Activated CD8-positive, alpha-beta memory T cell treated with anti-CD3 and anti-CD28 coated beads for 36 hours (primary cell): ENCODE measurements at regions not wholly inside any gene's neighbourhood (a gene's known extent, or its start where the extent isn't known, plus 50 kb on each side); places are given as distances from the start of the nearest gene placed in this dataset.
"Not testable (repeated sequence)": the region's sequence is repeated elsewhere in the genome, so short reads cannot be mapped to it uniquely, and the experiment has no call there.

ENCODE experiments used
- CTCF ChIA-PET: fragments of 350-600 bp; sonication (Branson Sonifier 250); formaldehyde crosslinking; loops from one replicate; lab custom pipeline; 2021; ENCODE audit warnings: antibody characterized with exemption; lab: Charles Lee
- POLR2A ChIA-PET: fragments of 350-600 bp; sonication (Branson Sonifier 250); formaldehyde crosslinking; loops from one replicate; lab custom pipeline; 2021; ENCODE audit warnings: antibody characterized with exemption; lab: Charles Lee

DNA sequence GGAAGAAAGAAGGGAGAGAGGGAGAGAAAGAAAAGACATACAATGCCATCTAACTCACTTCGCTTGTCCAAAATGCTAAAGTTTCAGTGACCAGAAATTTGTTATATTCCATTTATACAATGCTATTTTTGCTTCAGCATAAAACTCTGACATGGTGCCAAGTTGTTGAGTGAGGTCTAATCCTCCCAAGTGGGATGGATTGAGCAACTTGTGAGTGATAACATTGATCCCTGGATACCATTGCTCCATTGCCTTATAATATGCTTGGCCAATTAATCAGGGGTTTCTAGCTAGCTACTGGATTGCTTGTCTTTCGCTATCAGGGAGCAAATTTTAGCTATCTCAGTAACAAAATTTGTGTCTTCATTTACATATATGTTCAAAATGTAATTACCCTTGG lies 615.6 kb upstream of the DPPA4 start:
- CTCF ChIA-PET = no interaction called here
- POLR2A ChIA-PET = no interaction called here

DNA sequence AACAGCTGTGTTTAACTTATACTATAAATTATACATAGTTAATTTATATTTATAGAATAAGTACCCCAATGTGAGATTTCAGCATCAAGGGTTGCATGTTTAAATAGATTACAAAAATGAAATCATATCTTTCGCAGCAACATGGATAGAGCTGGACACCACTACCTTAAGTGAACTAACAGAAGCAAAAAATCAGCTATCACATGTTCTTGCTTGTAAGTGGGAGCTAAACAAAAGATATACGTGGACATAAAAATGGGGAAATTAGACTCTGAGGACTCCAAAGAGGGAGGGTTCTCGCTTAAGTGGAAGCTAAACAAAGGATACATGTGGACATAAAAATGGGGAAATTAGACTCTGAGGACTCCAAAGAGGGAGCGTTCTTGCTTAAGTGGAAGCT lies 626.5 kb upstream of the DPPA4 start:
- ChIA-PET CTCF (interaction anchor here (0.6 kb wide), 2 partner anchors 68 to 298 kb away, joined by 3 read pairs; no protein-coding TSS in a partner anchor), POLR2A (no interaction called here)

DNA sequence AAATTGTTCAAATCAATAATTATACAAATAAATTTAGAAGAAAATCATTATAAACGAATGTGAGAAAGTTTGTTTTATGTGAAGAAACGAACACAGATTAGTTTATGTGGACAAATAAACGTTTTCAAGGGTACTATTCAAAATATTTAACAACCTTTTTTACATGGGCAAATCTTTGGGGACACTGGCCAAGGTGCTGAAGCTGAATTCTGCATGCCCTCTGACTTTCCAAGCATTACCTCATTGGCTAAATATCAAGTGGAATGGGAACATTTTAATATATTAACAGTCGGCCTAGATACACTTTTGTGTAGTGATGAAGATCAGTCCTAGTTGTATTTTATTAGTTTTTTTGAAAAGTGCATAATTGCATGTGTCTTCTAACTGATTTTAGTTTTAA lies 636.4 kb upstream of the DPPA4 start:
- CTCF ChIA-PET = no interaction called here
- POLR2A ChIA-PET = no interaction called here

DNA sequence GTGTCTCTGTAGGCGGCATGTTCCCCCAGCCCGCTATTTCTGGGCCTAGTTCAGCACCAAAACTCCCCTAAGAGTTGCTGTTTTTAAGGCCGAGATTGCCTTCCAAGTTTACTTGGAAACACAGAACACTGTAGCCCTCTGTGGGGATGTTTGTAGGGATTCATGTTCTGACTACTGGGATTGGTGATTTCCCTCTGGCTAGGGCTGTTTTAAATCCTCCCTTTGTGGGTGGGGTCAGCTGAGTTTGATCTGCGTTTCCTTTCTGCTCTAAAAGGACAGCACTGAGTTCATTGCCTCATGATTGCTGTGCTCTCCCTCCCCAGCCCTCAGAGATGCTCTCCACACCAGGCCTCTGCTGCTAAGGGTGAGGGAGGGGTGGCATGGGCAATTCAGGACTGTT lies 640.6 kb upstream of the DPPA4 start:
- POLR2A ChIA-PET = no interaction called here
- CTCF ChIA-PET = no interaction called here

GRCh38 chr3:109982201-109982600 lies 644.9 kb upstream of the DPPA4 start:
- ChIA-PET CTCF (interaction anchor here (0.7 kb wide), 1 partner anchor 326 kb away, joined by 3 read pairs; no protein-coding TSS in a partner anchor), POLR2A (no interaction called here)

- CTCF ChIA-PET = no interaction called here
- POLR2A ChIA-PET = no interaction called here
These were observed 647.6 kb upstream of the DPPA4 start for GRCh38 chr3:109984976-109985375.

GRCh38 chr3:109985943-109986555 lies 648.7 kb upstream of the DPPA4 start:
- ChIA-PET POLR2A (no interaction called here), CTCF (no interaction called here)

DNA sequence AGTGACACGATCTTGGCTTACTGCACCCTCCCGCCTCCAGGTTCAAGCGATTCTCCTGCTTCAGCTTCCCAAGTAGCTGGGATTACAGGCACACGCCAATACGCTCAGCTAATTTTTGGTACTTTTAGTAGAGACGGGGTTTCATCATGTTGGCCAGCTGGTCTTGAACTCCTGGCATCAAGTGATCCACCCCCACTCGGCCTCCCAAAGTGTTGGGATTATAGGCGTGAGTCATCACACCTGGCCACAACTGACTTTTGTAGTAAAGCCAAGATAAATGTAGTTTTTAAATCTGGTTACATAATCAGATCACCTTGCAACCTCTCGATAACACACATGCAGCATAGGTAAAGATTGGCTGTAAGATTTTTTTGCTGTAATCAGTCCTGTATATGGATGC lies 657.5 kb upstream of the DPPA4 start:
- POLR2A ChIA-PET = no interaction called here
- CTCF ChIA-PET = no interaction called here

GRCh38 chr3:109995377-109995776 lies 658.0 kb upstream of the DPPA4 start:
- POLR2A ChIA-PET = no interaction called here
- CTCF ChIA-PET = no interaction called here

GRCh38 chr3:110001905-110002304 lies 664.6 kb upstream of the DPPA4 start:
- CTCF ChIA-PET, POLR2A ChIA-PET: not testable (repeated sequence)

- CTCF ChIA-PET = no interaction called here
- POLR2A ChIA-PET = no interaction called here
These were observed 669.6 kb upstream of the DPPA4 start for GRCh38 chr3:110006913-110007312.

- ChIA-PET POLR2A (no interaction called here), CTCF (no interaction called here)
These were observed 678.1 kb upstream of the DPPA4 start for GRCh38 chr3:110015231-110015963.

DNA sequence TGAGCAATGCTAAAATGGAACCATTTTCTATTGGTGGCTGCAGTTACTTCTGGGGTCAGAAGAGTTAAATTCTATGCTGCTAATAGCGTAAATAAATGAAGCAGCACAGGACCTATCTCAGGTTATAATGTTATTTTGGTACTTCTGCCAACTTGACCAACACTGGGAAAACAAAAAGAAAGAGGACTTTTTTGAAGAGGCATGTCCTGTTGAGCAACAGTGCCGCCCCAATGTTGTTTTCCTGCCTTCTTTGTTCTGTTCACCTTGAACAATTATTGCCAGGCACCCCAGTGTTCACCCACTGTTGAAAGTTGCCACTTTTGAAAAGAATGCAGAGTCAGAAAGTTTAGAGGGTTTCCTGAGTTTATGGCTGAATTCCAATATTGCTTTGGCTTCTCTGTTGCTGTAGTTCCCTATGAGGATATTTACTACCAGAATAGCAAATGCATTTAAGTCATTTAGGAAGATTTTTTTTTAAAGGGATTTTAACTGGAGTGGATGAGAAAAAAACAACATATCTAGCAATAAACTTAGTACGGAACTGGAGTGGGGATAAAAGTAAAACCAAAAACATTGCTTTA lies 679.0 kb upstream of the DPPA4 start:
- ChIA-PET CTCF (no interaction called here), POLR2A (no interaction called here)

- POLR2A ChIA-PET = no interaction called here
- CTCF ChIA-PET = no interaction called here
These were observed 680.0 kb upstream of the DPPA4 start for GRCh38 chr3:110017304-110017703.

- CTCF ChIA-PET = no interaction called here
- POLR2A ChIA-PET = no interaction called here
These were observed 684.3 kb upstream of the DPPA4 start for GRCh38 chr3:110021659-110022058.

DNA sequence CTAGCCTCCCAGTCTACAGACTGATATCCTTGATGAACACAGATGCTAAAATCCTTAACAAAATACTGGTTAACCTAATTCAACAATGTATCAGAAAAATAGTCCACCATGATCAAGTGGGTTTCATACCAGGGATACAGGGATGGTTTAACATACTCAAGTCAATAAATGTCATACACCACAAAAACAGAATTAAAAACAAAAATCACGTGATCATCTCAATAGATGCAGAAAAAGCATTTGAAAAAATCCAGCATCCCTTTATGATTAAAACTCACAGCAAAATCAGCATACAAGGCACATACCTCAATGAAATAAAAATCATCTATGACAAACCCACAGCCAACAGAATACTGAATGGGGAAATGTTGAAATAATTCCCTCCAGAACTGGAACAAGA lies 685.7 kb upstream of the DPPA4 start:
- POLR2A ChIA-PET, CTCF ChIA-PET: not testable (repeated sequence)

DNA sequence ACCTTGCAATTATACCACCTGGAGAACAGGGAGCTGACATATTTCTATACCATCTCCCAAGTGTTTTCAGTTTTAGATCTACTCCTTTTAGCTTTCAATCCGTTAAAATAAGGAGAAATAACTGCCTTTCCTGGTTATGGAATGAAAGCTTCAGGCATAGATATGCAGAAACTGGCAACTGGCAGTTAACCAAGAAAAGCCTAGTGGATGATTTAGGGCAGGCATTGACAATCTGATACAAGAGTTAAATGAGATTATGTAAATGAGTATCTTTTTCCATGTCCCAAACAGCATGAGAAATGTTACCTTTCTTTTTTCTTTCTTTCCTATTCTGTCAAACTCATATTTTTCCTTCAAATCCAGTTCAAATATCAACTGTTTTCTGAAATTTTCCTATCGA lies 689.1 kb upstream of the DPPA4 start:
- ChIA-PET CTCF (no interaction called here), POLR2A (no interaction called here)

DNA sequence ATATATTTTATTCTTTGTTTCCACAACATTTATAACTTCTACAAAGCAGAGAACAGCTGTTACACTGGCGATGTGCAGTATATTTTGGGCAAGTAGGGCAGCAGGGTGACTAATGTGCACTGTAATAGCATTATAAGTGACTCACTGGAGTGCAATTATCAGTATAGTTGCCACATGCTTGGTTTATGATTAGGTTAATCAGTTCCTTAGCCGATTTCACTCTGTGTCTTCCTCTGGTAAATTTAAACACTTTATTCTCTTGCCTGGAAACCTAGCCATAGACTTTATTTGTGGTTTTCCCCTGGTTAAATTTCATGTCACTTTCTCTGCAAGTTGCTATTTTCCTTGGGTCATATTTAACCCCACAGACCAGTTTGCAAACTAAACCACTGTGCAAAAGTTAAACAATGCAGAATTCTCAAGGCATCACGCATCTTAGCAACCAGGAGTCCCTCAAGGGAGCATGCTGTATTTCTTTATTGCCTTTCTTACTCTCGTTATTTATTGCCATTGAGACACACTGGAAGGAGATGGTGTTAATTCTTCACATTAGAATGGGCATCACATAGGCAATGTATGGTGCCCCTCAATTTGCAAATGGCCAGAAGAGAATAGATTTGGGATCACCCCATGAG lies 690.2 kb upstream of the DPPA4 start:
- CTCF ChIA-PET = no interaction called here
- POLR2A ChIA-PET = no interaction called here

- ChIA-PET CTCF (no interaction called here), POLR2A (no interaction called here)
These were observed 694.6 kb upstream of the DPPA4 start for GRCh38 chr3:110031975-110032374.

- POLR2A ChIA-PET = no interaction called here
- CTCF ChIA-PET = no interaction called here
These were observed 722.1 kb upstream of the DPPA4 start for GRCh38 chr3:110059431-110059830.

- CTCF ChIA-PET = no interaction called here
- POLR2A ChIA-PET = no interaction called here
These were observed 725.4 kb upstream of the DPPA4 start for GRCh38 chr3:110062716-110063115.
